ENCODE measurements at regions not wholly inside any gene's neighbourhood (a gene's known extent, or its start where the extent isn't known, plus 50 kb on each side); places are given as distances from the start of the nearest gene placed in this dataset.

DNA sequence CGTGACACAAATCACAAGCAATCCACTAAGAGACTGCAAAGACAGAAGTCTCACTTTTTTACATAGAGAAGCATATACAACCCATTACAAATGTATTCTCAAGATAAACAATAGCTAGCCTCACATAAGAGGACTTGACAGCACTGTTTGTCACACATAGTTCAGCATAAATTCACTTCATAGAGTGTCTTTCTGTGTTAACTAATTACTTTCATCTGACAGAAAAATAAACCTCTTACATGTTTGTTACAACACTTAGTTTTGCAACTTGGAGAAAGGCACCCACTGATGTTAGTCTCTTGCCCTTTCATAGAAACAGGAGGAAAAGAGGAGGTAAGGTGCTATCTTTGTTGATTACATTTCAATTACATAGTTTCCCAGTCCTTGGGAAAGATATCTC, 2221.9 kb upstream of the RAG2 start:
- TF ChIP-seq, protein P1, sequence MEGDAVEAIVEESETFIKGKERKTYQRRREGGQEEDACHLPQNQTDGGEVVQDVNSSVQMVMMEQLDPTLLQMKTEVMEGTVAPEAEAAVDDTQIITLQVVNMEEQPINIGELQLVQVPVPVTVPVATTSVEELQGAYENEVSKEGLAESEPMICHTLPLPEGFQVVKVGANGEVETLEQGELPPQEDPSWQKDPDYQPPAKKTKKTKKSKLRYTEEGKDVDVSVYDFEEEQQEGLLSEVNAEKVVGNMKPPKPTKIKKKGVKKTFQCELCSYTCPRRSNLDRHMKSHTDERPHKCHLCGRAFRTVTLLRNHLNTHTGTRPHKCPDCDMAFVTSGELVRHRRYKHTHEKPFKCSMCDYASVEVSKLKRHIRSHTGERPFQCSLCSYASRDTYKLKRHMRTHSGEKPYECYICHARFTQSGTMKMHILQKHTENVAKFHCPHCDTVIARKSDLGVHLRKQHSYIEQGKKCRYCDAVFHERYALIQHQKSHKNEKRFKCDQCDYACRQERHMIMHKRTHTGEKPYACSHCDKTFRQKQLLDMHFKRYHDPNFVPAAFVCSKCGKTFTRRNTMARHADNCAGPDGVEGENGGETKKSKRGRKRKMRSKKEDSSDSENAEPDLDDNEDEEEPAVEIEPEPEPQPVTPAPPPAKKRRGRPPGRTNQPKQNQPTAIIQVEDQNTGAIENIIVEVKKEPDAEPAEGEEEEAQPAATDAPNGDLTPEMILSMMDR (IDR thresholded peaks at IDR 0.05; ENCODE audit: poor library complexity, severe bottlenecking), result no peak
- no peak for TF ChIP-seq EZH2 (IDR thresholded peaks at IDR 0.05; ENCODE audit: borderline replicate concordance, insufficient read depth, low read length, poor library complexity, severe bottlenecking)
- no peak for TF ChIP-seq EP300 (conservative IDR thresholded peaks at IDR 0.05; ENCODE audit: poor library complexity, severe bottlenecking)
- TF ChIP-seq, protein P2, sequence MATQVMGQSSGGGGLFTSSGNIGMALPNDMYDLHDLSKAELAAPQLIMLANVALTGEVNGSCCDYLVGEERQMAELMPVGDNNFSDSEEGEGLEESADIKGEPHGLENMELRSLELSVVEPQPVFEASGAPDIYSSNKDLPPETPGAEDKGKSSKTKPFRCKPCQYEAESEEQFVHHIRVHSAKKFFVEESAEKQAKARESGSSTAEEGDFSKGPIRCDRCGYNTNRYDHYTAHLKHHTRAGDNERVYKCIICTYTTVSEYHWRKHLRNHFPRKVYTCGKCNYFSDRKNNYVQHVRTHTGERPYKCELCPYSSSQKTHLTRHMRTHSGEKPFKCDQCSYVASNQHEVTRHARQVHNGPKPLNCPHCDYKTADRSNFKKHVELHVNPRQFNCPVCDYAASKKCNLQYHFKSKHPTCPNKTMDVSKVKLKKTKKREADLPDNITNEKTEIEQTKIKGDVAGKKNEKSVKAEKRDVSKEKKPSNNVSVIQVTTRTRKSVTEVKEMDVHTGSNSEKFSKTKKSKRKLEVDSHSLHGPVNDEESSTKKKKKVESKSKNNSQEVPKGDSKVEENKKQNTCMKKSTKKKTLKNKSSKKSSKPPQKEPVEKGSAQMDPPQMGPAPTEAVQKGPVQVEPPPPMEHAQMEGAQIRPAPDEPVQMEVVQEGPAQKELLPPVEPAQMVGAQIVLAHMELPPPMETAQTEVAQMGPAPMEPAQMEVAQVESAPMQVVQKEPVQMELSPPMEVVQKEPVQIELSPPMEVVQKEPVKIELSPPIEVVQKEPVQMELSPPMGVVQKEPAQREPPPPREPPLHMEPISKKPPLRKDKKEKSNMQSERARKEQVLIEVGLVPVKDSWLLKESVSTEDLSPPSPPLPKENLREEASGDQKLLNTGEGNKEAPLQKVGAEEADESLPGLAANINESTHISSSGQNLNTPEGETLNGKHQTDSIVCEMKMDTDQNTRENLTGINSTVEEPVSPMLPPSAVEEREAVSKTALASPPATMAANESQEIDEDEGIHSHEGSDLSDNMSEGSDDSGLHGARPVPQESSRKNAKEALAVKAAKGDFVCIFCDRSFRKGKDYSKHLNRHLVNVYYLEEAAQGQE (IDR thresholded peaks at IDR 0.05; ENCODE audit: borderline replicate concordance), result no peak
- no peak for TF ChIP-seq TAF1 (IDR thresholded peaks at IDR 0.05; ENCODE audit: low read depth)
- TF ChIP-seq POLR2AphosphoS5 (IDR thresholded peaks at IDR 0.05), result no peak
